Heart right ventricle (tissue), 16 donors: ENCODE measurements at regions not wholly inside any gene's neighbourhood (a gene's known extent, or its start where the extent isn't known, plus 50 kb on each side); places are given as distances from the start of the nearest gene placed in this dataset.

ENCODE experiments used
- ATAC-seq, 8 donors: fragments of 200-7000 bp; cut with Tn5 transposase; one replicate each; pipeline ENCODE4 v1.9.1; 2020; ENCODE audit warnings: mild to moderate bottlenecking in 8 of 8, moderate library complexity in 8 of 8, moderate number of reproducible peaks in 1 of 8
- DNase-seq, 2 donors: peaks; one replicate each; pipeline ENCODE4 v3.0.0-alpha.2; 2020
- H3K27ac ChIP-seq, 10 donors: fragments of 200-600 bp; sonication (generic) in 2 of 10; one replicate each; pipeline versions ENCODE4 v1.5.0 to v1.8.0; 2020 to 2022; ENCODE audit warnings: mild to moderate bottlenecking in 3 of 10
- H3K27me3 ChIP-seq, 7 donors: fragments of 200-600 bp; one replicate each; pipeline ENCODE4 v1.8.0; 2021 to 2022; ENCODE audit warnings: mild to moderate bottlenecking in 2 of 7
- H3K36me3 ChIP-seq, 9 donors: fragments of 200-600 bp; sonication (generic) in 1 of 9; one replicate each; pipeline versions ENCODE4 v1.5.0 to v1.8.0; 2020 to 2022; ENCODE audit warnings: mild to moderate bottlenecking in 2 of 9
- H3K4me1 ChIP-seq, 9 donors: fragments of 200-600 bp; sonication (generic) in 1 of 9; one replicate each; pipeline versions ENCODE4 v1.5.0 to v1.8.0; 2020 to 2022; ENCODE audit warnings: mild to moderate bottlenecking in 4 of 9
- H3K4me3 ChIP-seq, 10 donors: fragments of 200-600 bp; sonication (generic) in 2 of 10; one replicate each; pipeline versions ENCODE4 v1.5.0 to v1.8.0; 2020 to 2022; ENCODE audit warnings: mild to moderate bottlenecking in 7 of 10, moderate library complexity in 2 of 10
- H3K9me3 ChIP-seq, 11 donors: fragments of 200-600 bp in 10 of 11; sonication (generic) in 2 of 11; one replicate each; pipeline versions ENCODE4 v1.5.0 to v1.8.0; 2013 to 2022; ENCODE audit warnings: mild to moderate bottlenecking in 2 of 11, control low read depth in 1 of 11, moderate library complexity in 1 of 11
- CTCF ChIP-seq, 9 donors: fragments of 200-600 bp; sonication (generic) in 2 of 9; IDR thresholded peaks; one replicate each; pipeline versions ENCODE4 v1.5.0 to v1.8.0; 2021 to 2022; ENCODE audit warnings: antibody characterized with exemption in 9 of 9, mild to moderate bottlenecking in 5 of 9, moderate library complexity in 1 of 9
- WGBS, 2 donors: extraction: QIAGEN DNeasy Blood & Tissue Kit; methylation state at CpG; one replicate each; pipeline ENCODE4 v1.1.7; 2013; ENCODE audit warnings: inconsistent platforms in 1 of 2; 5-methylcytosine and 5-hydroxymethylcytosine counted together
- intact Hi-C, 10 donors: fragments of 100-400 bp; cut with DNase I; formaldehyde crosslinking; loops; one replicate each; pipeline versions ENCODE4 v1.11.1 to v1.14.2; 2022
- donor health status: Arrhythmogenic right ventricular cardiomyopathy.
- donor health status: ischemic (EF 13 %, LVEDD 7.1; RV severe dilation, severe dysfunction).
- donor health status: healthy with polysubstance abuse.
- donor health status: DM: no; HTN: yes; CAD: no.
- donor health status: DM: no; HTN: no; CAD: no.
- donor health status: ischemic (EF 25% LVEDD 6.9; RV normal size, moderate dysfunction).
- donor health status: ischemic (EF 25% LVEDD 5.7; RV mildly dilated, moderate dysfunction).
- donor health status: healthy.
- donor health status: DM: yes; HTN: yes; CAD: no.
- donor health status: Ischemic cardiomyopathy.
- donor health status: ischemic (EF 35%, LVEDD 5.7; RV mildly dilated, moderate dysfunction).
- donor health status: nonischemic (EF 11% LVEDD 7.7; RV severe dilation, severe dysfunction).
- donor health status: DM: yes; HTN: yes; CAD: no.
- donor health status: PGD.
- donor health status: ischemic (EF 29% LVEDD 5.4; RV normal size, mild dysfunction).
- donor health status: nonischemic (EF 23%, LVEDD 6.1; RV moderate dilation, normal function).

GRCh38 chr4:137468836-137469235 lies 63.5 kb downstream of the PCDH18 start:
- intact Hi-C loops: no loop called here
- Histone ChIP-seq H3K36me3 (no peaks in the 10 kb centered on the region), H3K4me3 (no peak overlapping the region), H3K4me1 (no peaks in the 10 kb centered on the region), H3K9me3 (peaks cover 0 to 18% (median 5%) of the 10 kb centered on the region in 11 donors), H3K27me3 (no peaks in the 10 kb centered on the region), H3K27ac (no peak overlapping the region)
- DNase-seq (no peak), ATAC-seq (no peak)
- WGBS, 2 donors: 91 to 94% methylated on average over 3 of the region's 3 CpGs
- no peak for TF ChIP-seq CTCF (IDR thresholded peaks at IDR 0.05)

DNA sequence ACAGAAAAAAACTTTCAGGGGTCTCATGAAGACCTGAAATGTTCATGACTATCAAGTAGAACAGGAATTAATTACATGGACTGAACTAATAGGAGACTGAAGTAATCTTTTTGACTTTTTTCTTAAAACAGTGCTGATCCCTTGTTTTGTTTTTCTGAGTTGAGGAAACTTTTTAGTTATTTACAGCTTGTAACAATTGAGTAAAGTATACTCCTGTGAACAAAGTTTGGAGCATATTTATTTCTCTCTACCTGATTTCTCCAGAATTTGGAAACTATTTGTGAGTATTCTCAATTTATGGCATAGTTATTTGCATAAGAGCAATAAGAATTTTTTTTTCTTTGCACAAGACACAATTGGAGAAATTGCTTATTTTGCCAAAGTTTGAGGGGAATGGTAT lies 64.8 kb downstream of the PCDH18 start:
- Histone ChIP-seq H3K4me1 (no peaks in the 10 kb centered on the region), H3K36me3 (no peaks in the 10 kb centered on the region), H3K27ac (no peak overlapping the region), H3K4me3 (no peak overlapping the region), H3K27me3 (no peaks in the 10 kb centered on the region), H3K9me3 (peaks cover 0 to 25% (median 5%) of the 10 kb centered on the region in 11 donors)
- no peak for TF ChIP-seq CTCF (IDR thresholded peaks at IDR 0.05)
- intact Hi-C loops: no loop called here
- ATAC-seq (no peak), DNase-seq (no peak)

- Histone ChIP-seq H3K27me3 (no peaks in the 10 kb centered on the region), H3K9me3 (peaks cover 0 to 25% (median 5%) of the 10 kb centered on the region in 11 donors), H3K27ac (no peak overlapping the region), H3K4me1 (no peaks in the 10 kb centered on the region), H3K4me3 (no peak overlapping the region), H3K36me3 (no peaks in the 10 kb centered on the region)
- ATAC-seq (no peak), DNase-seq (no peak)
- TF ChIP-seq CTCF (IDR thresholded peaks at IDR 0.05): no peak
- 88 to 91% methylated on average over 1 of the region's 1 CpG for WGBS, 2 donors
- intact Hi-C loops: loop anchor here in 1 of 10 donors (2.0 kb wide), 1 partner anchor 25 kb away; no protein-coding TSS in a partner anchor
Observed at GRCh38 chr4:137463377-137464003, 68.8 kb downstream of the PCDH18 start.

- ATAC-seq: no peak
- no peak for TF ChIP-seq CTCF (IDR thresholded peaks at IDR 0.05)
- WGBS, 2 donors: 82 to 88% methylated on average over 5 of the region's 5 CpGs
- H3K27me3 ChIP-seq: no peaks in the 10 kb centered on the region
- DNase-seq: no peak
- no peak overlapping the region for H3K27ac ChIP-seq
- H3K9me3 ChIP-seq: peaks cover 0 to 6% (median 0%) of the 10 kb centered on the region in 11 donors
- no peak overlapping the region for H3K4me3 ChIP-seq
- no peaks in the 10 kb centered on the region for H3K4me1 ChIP-seq
- no peaks in the 10 kb centered on the region for H3K36me3 ChIP-seq
- intact Hi-C loops: no loop called here
Observed at GRCh38 chr4:137455647-137456321, 76.5 kb downstream of the PCDH18 start.
